H9 (cell line): ENCODE measurements at regions not wholly inside any gene's neighbourhood (a gene's known extent, or its start where the extent isn't known, plus 50 kb on each side); places are given as distances from the start of the nearest gene placed in this dataset.

Experiments
- DNase-seq: peaks from one replicate; pipeline ENCODE4 v3.0.0-alpha.2; 2017
- H2AFZ ChIP-seq: one replicate; pipeline ENCODE4 v1.6.1; 2013; ENCODE audit warnings: mild to moderate bottlenecking, low read length, control low read depth, moderate library complexity
- H2AK5ac ChIP-seq: 2 replicates; pipeline ENCODE4 v1.6.1; 2013; ENCODE audit warnings: low read length, control low read depth, mixed read lengths; ENCODE audit not compliant: insufficient read length
- H2BK120ac ChIP-seq: one replicate; pipeline ENCODE4 v1.6.1; 2013; ENCODE audit warnings: low read depth, mild to moderate bottlenecking, low read length, control low read depth, inconsistent platforms; ENCODE audit not compliant: poor library complexity, severe bottlenecking
- H2BK12ac ChIP-seq: 2 replicates; pipeline ENCODE4 v1.6.1; 2013; ENCODE audit warnings: low read length, control low read depth, mixed read lengths, low read depth; ENCODE audit not compliant: insufficient read length
- H2BK15ac ChIP-seq: 2 replicates; pipeline ENCODE4 v1.6.1; 2013; ENCODE audit warnings: low read depth, low read length, control low read depth
- H2BK20ac ChIP-seq: one replicate; pipeline ENCODE4 v1.6.1; 2013; ENCODE audit warnings: low read depth, mild to moderate bottlenecking, low read length, control low read depth, inconsistent platforms; ENCODE audit not compliant: poor library complexity, severe bottlenecking
- H2BK5ac ChIP-seq: 2 replicates; pipeline ENCODE4 v1.6.1; 2013; ENCODE audit warnings: low read length, control low read depth, mixed read lengths; ENCODE audit not compliant: insufficient read length
- H3K14ac ChIP-seq: 2 replicates; pipeline ENCODE4 v1.6.1; 2013; ENCODE audit warnings: low read length, control low read depth; ENCODE audit not compliant: insufficient read depth
- H3K18ac ChIP-seq: 2 replicates; pipeline ENCODE4 v1.6.1; 2013; ENCODE audit warnings: low read depth, mild to moderate bottlenecking, mixed read lengths, low read length, control low read depth; ENCODE audit not compliant: insufficient read length
- H3K23ac ChIP-seq: 2 replicates; pipeline ENCODE4 v1.6.1; 2013; ENCODE audit warnings: low read length, control low read depth, mixed read lengths, low read depth; ENCODE audit not compliant: insufficient read length
- H3K23me2 ChIP-seq: 2 replicates; pipeline ENCODE4 v1.6.1; 2013; ENCODE audit warnings: low read depth, mild to moderate bottlenecking, mixed read lengths, low read length, control low read depth; ENCODE audit not compliant: insufficient read length, poor library complexity, severe bottlenecking
- H3K27ac ChIP-seq: 2 replicates; pipeline ENCODE4 v1.5.1; 2013; ENCODE audit warnings: low read length, control low read depth, mixed read lengths, low read depth; ENCODE audit not compliant: insufficient read length
- H3K27me3 ChIP-seq: 2 replicates; pipeline ENCODE4 v1.6.1; 2013; ENCODE audit warnings: low read length, control low read depth, inconsistent platforms; ENCODE audit not compliant: insufficient read depth
- H3K4ac ChIP-seq: 2 replicates; pipeline ENCODE4 v1.6.1; 2013; ENCODE audit warnings: low read depth, mild to moderate bottlenecking, control low read depth, inconsistent platforms, low read length, moderate library complexity
- H3K4me1 ChIP-seq: 2 replicates; pipeline ENCODE4 v1.6.1; 2013; ENCODE audit warnings: low read length, control low read depth, inconsistent platforms; ENCODE audit not compliant: insufficient read depth
- H3K4me2 ChIP-seq: 2 replicates; pipeline ENCODE4 v1.6.1; 2013; ENCODE audit warnings: low read length, control low read depth, mixed read lengths; ENCODE audit not compliant: insufficient read length, insufficient read depth
- H3K56ac ChIP-seq: 2 replicates; pipeline ENCODE4 v1.6.1; 2013; ENCODE audit warnings: low read depth, mild to moderate bottlenecking, mixed read lengths, low read length, control low read depth; ENCODE audit not compliant: insufficient read length
- H3K79me1 ChIP-seq: 2 replicates; pipeline ENCODE4 v1.6.1; 2013; ENCODE audit warnings: low read depth, mild to moderate bottlenecking, moderate library complexity, low read length, control low read depth, inconsistent platforms; ENCODE audit not compliant: insufficient read depth, poor library complexity, severe bottlenecking
- H3K79me2 ChIP-seq: 2 replicates; pipeline ENCODE4 v1.6.1; 2013; ENCODE audit warnings: low read length, control low read depth, inconsistent platforms; ENCODE audit not compliant: insufficient read depth
- H3K9ac ChIP-seq: 2 replicates; pipeline ENCODE4 v1.6.1; 2013; ENCODE audit warnings: low read length, control low read depth, mixed read lengths; ENCODE audit not compliant: insufficient read length; ENCODE audit errors: extremely low read depth
- H3K9me3 ChIP-seq: one replicate; pipeline ENCODE4 v1.6.1; 2013; ENCODE audit warnings: low read depth, low read length, inconsistent platforms; ENCODE audit not compliant: control insufficient read depth
- H3T11ph ChIP-seq: one replicate; pipeline ENCODE4 v1.6.1; 2013; ENCODE audit warnings: mild to moderate bottlenecking, low read length, control low read depth, inconsistent platforms
- H4K20me1 ChIP-seq: one replicate; pipeline ENCODE4 v1.6.1; 2013; ENCODE audit not compliant: control insufficient read depth, insufficient read length, insufficient read depth
- H4K5ac ChIP-seq: 2 replicates; pipeline ENCODE4 v1.6.1; 2013; ENCODE audit warnings: low read depth, mild to moderate bottlenecking, mixed read lengths, low read length, control low read depth; ENCODE audit not compliant: insufficient read length
- H4K8ac ChIP-seq: replicated peaks from 2 replicates; pipeline ENCODE4 v1.6.1; 2013; ENCODE audit warnings: low read length, control low read depth, mixed read lengths, low read depth; ENCODE audit not compliant: insufficient read length
- H4K91ac ChIP-seq: 2 replicates; pipeline ENCODE4 v1.6.1; 2013; ENCODE audit warnings: low read depth, mild to moderate bottlenecking, moderate library complexity, mixed read lengths, low read length, control low read depth; ENCODE audit not compliant: insufficient read length
- H3K27ac Mint-ChIP-seq, 3 experiments: 2 replicates in 2 of 3; 3 replicates in 1 of 3; pipeline ENCODE4 v1.8.0; 2020 to 2021; ENCODE audit warnings: mixed read lengths in 3 of 3, mild to moderate bottlenecking in 1 of 3, moderate library complexity in 1 of 3
- H3K27me3 Mint-ChIP-seq: 2 replicates; pipeline ENCODE4 v1.8.0; 2021; ENCODE audit warnings: low read depth, mild to moderate bottlenecking, moderate library complexity, mixed read lengths
- H3K36me3 Mint-ChIP-seq, 3 experiments: 2 replicates in 2 of 3; 3 replicates in 1 of 3; pipeline ENCODE4 v1.8.0; 2020 to 2021; ENCODE audit warnings: low read depth in 3 of 3, mixed read lengths in 3 of 3; ENCODE audit not compliant: insufficient read depth in 1 of 3
- H3K4me1 Mint-ChIP-seq, 2 experiments: 2 replicates each; pipeline ENCODE4 v1.8.0; 2020; ENCODE audit warnings: mixed read lengths in 2 of 2
- H3K4me3 Mint-ChIP-seq, 2 experiments: 2 replicates in 1 of 2; 3 replicates in 1 of 2; pipeline ENCODE4 v1.8.0; 2020 to 2021; ENCODE audit warnings: mild to moderate bottlenecking in 2 of 2, mixed read lengths in 2 of 2, moderate library complexity in 1 of 2
- H3K9me3 Mint-ChIP-seq, 2 experiments: 2 replicates in 1 of 2; 3 replicates in 1 of 2; pipeline ENCODE4 v1.8.0; 2020; ENCODE audit warnings: mild to moderate bottlenecking in 2 of 2, mixed read lengths in 2 of 2, moderate library complexity in 1 of 2
- WGBS: extraction: QIAGEN DNeasy Blood & Tissue Kit; methylation state at CpG from one replicate; pipeline ENCODE4 v1.1.7; 2013; ENCODE audit warnings: missing lambda C conversion rate, low lambda C conversion rate, mixed read lengths; ENCODE audit not compliant: insufficient read length; ENCODE audit errors: extremely low coverage; 5-methylcytosine and 5-hydroxymethylcytosine counted together
- TF ChIP-seq, protein P1 (sequence below): fragments of 200-600 bp; sonication (generic); conservative IDR thresholded peaks from 3 replicates; pipeline ENCODE4 v1.8.0; 2021; ENCODE audit warnings: antibody characterized with exemption, mild to moderate bottlenecking

DNA sequence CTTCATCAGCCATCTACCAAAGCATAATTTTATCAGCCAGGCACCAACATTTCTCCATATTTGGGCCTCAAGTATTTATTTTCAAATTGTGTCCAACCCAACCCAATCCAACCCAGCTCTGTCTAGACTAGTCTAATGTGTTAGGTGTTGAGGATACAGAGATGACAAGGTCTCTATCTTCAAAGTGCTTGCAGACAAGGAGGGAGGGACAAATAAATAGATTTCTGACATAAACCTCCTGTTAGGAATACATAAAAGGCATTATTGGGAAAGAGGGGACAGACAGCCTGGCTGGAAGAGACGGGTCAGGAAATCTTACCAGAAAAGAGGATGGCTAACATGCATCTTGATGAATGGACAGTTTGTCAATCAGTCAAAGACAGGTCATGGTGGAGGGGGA is 115.4 kb upstream of the RPS6KA3 start:
- Histone ChIP-seq H2AFZ (no peak overlapping the region), H3K4me1 (no peaks in the 10 kb centered on the region), H4K5ac (no peak overlapping the region), H3K56ac (no peak overlapping the region), H3K27me3 (no peaks in the 10 kb centered on the region), H2BK15ac (no peak overlapping the region), H2BK5ac (no peak overlapping the region), H2BK120ac (no peak overlapping the region), H3T11ph (no peak overlapping the region), H3K9ac (no peak overlapping the region), H4K20me1 (no peaks in the 10 kb centered on the region), H4K8ac (no peak overlapping the region), H2BK20ac (no peak overlapping the region), H3K4ac (no peak overlapping the region), H3K14ac (no peak overlapping the region), H3K18ac (no peak overlapping the region), H3K4me2 (no peak overlapping the region), H3K79me1 (no peaks in the 10 kb centered on the region), H3K23ac (no peak overlapping the region), H3K23me2 (no peaks in the 10 kb centered on the region), H3K27ac (no peak overlapping the region), H3K79me2 (no peaks in the 10 kb centered on the region), H2BK12ac (no peak overlapping the region), H3K9me3 (peaks cover 27% of the 10 kb centered on the region), H4K91ac (no peak overlapping the region), H2AK5ac (no peak overlapping the region)
- peaks cover 41% of the 10 kb centered on the region in 2 experiments for H3K9me3 Mint-ChIP-seq
- H3K36me3 Mint-ChIP-seq, result peaks cover 0 to 3% (median 0%) of the 10 kb centered on the region in 3 experiments; a peak in 2 of 7 replicates
- DNase-seq, result no peak
- TF ChIP-seq, protein P1, sequence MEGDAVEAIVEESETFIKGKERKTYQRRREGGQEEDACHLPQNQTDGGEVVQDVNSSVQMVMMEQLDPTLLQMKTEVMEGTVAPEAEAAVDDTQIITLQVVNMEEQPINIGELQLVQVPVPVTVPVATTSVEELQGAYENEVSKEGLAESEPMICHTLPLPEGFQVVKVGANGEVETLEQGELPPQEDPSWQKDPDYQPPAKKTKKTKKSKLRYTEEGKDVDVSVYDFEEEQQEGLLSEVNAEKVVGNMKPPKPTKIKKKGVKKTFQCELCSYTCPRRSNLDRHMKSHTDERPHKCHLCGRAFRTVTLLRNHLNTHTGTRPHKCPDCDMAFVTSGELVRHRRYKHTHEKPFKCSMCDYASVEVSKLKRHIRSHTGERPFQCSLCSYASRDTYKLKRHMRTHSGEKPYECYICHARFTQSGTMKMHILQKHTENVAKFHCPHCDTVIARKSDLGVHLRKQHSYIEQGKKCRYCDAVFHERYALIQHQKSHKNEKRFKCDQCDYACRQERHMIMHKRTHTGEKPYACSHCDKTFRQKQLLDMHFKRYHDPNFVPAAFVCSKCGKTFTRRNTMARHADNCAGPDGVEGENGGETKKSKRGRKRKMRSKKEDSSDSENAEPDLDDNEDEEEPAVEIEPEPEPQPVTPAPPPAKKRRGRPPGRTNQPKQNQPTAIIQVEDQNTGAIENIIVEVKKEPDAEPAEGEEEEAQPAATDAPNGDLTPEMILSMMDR, result no peak
- no peak overlapping the region; a peak in 1 of 7 replicates for H3K27ac Mint-ChIP-seq
- no peaks in the 10 kb centered on the region; the same call in 1 of the 2 replicates for H3K27me3 Mint-ChIP-seq
- no peaks in the 10 kb centered on the region for H3K4me1 Mint-ChIP-seq
- WGBS, result no CpG with 5 or more reads among the region's 1 CpG
- no peak overlapping the region for H3K4me3 Mint-ChIP-seq
